ENCODE measurements at regions not wholly inside any gene's neighbourhood (a gene's known extent, or its start where the extent isn't known, plus 50 kb on each side); places are given as distances from the start of the nearest gene placed in this dataset.

DNA sequence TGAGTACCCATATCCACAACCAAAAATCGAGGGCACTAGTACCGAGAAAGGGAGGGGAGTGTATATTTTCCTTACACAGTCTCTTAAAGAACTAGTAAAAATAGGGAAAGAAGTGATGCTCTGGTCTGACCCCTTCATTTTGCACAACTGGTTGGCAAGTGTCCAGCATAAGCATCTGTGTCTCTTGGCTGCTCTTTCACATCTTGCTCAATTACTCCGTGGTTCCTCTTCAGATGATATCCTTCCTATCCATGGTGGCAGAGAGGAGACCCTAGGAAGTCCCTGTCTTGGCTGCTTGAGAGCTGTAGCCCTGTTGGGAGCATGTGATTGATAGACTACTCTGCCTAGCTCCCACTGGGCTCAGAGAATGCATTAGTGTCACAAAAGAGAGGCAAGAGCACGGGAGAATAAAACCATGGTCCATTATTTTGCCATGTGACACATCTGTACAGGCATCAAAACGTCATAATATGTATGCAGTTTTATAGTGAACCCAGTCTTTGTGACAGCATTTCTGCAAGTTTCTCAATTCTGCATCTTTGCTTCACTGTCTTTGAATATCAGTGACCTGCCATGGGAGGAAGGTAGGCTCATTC is 111.8 kb upstream of the ANKRD1 start:
- TF ChIP-seq, protein P1, sequence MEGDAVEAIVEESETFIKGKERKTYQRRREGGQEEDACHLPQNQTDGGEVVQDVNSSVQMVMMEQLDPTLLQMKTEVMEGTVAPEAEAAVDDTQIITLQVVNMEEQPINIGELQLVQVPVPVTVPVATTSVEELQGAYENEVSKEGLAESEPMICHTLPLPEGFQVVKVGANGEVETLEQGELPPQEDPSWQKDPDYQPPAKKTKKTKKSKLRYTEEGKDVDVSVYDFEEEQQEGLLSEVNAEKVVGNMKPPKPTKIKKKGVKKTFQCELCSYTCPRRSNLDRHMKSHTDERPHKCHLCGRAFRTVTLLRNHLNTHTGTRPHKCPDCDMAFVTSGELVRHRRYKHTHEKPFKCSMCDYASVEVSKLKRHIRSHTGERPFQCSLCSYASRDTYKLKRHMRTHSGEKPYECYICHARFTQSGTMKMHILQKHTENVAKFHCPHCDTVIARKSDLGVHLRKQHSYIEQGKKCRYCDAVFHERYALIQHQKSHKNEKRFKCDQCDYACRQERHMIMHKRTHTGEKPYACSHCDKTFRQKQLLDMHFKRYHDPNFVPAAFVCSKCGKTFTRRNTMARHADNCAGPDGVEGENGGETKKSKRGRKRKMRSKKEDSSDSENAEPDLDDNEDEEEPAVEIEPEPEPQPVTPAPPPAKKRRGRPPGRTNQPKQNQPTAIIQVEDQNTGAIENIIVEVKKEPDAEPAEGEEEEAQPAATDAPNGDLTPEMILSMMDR (conservative IDR thresholded peaks at IDR 0.05; ENCODE audit: low read depth, low read length), result no peak
- TF ChIP-seq EZH2 (IDR thresholded peaks at IDR 0.05; ENCODE audit: low read length, unreplicated experiment) (no peak), EZH2phosphoT487 (IDR thresholded peaks at IDR 0.05; ENCODE audit: borderline replicate concordance, low read length) (no peak)

All from PC-3 (cell line).